ENCODE measurements at regions not wholly inside any gene's neighbourhood (a gene's known extent, or its start where the extent isn't known, plus 50 kb on each side); places are given as distances from the start of the nearest gene placed in this dataset.
A peak's percentile ranks its signal among the peaks of the same experiment; 100 is the strongest.

GRCh38 chr6:26194329-26194701, 107.1 kb downstream of the HFE start:
- intact Hi-C loops (cut with micrococcal nuclease; ENCODE audit: unreplicated experiment) = no loop called here
- H3K4me1 ChIP-seq = peaks cover 10% of the 10 kb centered on the region
- H3K36me3 Mint-ChIP-seq (ENCODE audit: insufficient read depth, unreplicated experiment) = peaks cover 71% of the 10 kb centered on the region
- H3K4me1 Mint-ChIP-seq (ENCODE audit: low read depth, unreplicated experiment) = peaks cover 21% of the 10 kb centered on the region
- CTCF ChIA-PET = no interaction called here
- no peaks in the 10 kb centered on the region for H3K9me3 ChIP-seq
- no peaks in the 10 kb centered on the region for H3K36me3 ChIP-seq (ENCODE audit: control insufficient read depth, insufficient read depth, low read length)
- H3K4me3 Mint-ChIP-seq (ENCODE audit: unreplicated experiment) = peak overlapping the region; percentile 87
- no peaks in the 10 kb centered on the region for H3K9me3 Mint-ChIP-seq (ENCODE audit: unreplicated experiment)
- H3K4me3 ChIP-seq (ENCODE audit: low read depth, low read length) = no peak overlapping the region
- H3K27me3 ChIP-seq (replicated peaks; ENCODE audit: control insufficient read depth, insufficient read depth, low read length) = no peaks in the 10 kb centered on the region
- no peaks in the 10 kb centered on the region for H3K27me3 Mint-ChIP-seq (ENCODE audit: insufficient read depth, unreplicated experiment)
- H3K27ac Mint-ChIP-seq (ENCODE audit: unreplicated experiment) = peak overlapping the region; percentile 99
- POLR2A ChIA-PET = interaction anchor here (0.8 to 7.6 kb wide), 5 partner anchors 11 to 70 kb away, joined by 3 to 115 read pairs (median 9); a partner anchor contains a TSS
- TF ChIP-seq, protein P1, sequence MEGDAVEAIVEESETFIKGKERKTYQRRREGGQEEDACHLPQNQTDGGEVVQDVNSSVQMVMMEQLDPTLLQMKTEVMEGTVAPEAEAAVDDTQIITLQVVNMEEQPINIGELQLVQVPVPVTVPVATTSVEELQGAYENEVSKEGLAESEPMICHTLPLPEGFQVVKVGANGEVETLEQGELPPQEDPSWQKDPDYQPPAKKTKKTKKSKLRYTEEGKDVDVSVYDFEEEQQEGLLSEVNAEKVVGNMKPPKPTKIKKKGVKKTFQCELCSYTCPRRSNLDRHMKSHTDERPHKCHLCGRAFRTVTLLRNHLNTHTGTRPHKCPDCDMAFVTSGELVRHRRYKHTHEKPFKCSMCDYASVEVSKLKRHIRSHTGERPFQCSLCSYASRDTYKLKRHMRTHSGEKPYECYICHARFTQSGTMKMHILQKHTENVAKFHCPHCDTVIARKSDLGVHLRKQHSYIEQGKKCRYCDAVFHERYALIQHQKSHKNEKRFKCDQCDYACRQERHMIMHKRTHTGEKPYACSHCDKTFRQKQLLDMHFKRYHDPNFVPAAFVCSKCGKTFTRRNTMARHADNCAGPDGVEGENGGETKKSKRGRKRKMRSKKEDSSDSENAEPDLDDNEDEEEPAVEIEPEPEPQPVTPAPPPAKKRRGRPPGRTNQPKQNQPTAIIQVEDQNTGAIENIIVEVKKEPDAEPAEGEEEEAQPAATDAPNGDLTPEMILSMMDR (IDR thresholded peaks at IDR 0.05; ENCODE audit: insufficient read depth in 1 of 2, low read depth in 1 of 2, low read length in 1 of 2, severe bottlenecking in 1 of 2, unreplicated experiment in 1 of 2) = no peak
- BruUV-seq (replicated peaks) = no TSS peak
- DNase-seq = no peak

- BruUV-seq (replicated peaks) = no TSS peak
- Mint-ChIP-seq H3K27me3 (ENCODE audit: insufficient read depth, unreplicated experiment) (peaks cover 3% of the 10 kb centered on the region), H3K4me1 (ENCODE audit: low read depth, unreplicated experiment) (peaks cover 27% of the 10 kb centered on the region), H3K36me3 (ENCODE audit: insufficient read depth, unreplicated experiment) (peaks cover 72% of the 10 kb centered on the region), H3K9me3 (ENCODE audit: unreplicated experiment) (no peaks in the 10 kb centered on the region), H3K4me3 (ENCODE audit: unreplicated experiment) (peak overlapping the region; percentile 87), H3K27ac (ENCODE audit: unreplicated experiment) (peak overlapping the region; percentile 99)
- DNase-seq = no peak
- Histone ChIP-seq H3K9me3 (no peaks in the 10 kb centered on the region), H3K4me3 (ENCODE audit: low read depth, low read length) (peak overlapping the region; percentile 63), H3K36me3 (ENCODE audit: control insufficient read depth, insufficient read depth, low read length) (no peaks in the 10 kb centered on the region), H3K4me1 (peaks cover 4% of the 10 kb centered on the region), H3K27me3 (replicated peaks; ENCODE audit: control insufficient read depth, insufficient read depth, low read length) (no peaks in the 10 kb centered on the region)
- TF ChIP-seq, protein P1 (IDR thresholded peaks at IDR 0.05; ENCODE audit: insufficient read depth in 1 of 2, low read depth in 1 of 2, low read length in 1 of 2, severe bottlenecking in 1 of 2, unreplicated experiment in 1 of 2) = no peak
- ChIA-PET CTCF (no interaction called here), POLR2A (interaction anchor here (0.6 to 7.6 kb wide), 10 partner anchors 8 to 1672 kb away, joined by 3 to 142 read pairs (median 6); a partner anchor contains a TSS)
- intact Hi-C loops (cut with micrococcal nuclease; ENCODE audit: unreplicated experiment) = loop anchor here (5.0 kb wide), 5 partner anchors 77 to 1697 kb away; a partner anchor contains a TSS
These were observed 107.7 kb downstream of the HFE start for GRCh38 chr6:26194816-26195375.

- Histone ChIP-seq H3K36me3 (ENCODE audit: control insufficient read depth, insufficient read depth, low read length) (no peaks in the 10 kb centered on the region), H3K4me3 (ENCODE audit: low read depth, low read length) (peak overlapping the region; percentile 63)
- peaks cover 75% of the 10 kb centered on the region for H3K36me3 Mint-ChIP-seq (ENCODE audit: insufficient read depth, unreplicated experiment)
These were observed 108.2 kb downstream of the HFE start for GRCh38 chr6:26195376-26195923.

More at GRCh38 chr6:26195376-26195923, 108.2 kb downstream of the HFE start:
- peak; percentile 83 to 89 for DNase-seq
- ChIA-PET POLR2A (interaction anchor here (0.6 to 7.6 kb wide), 13 partner anchors 9 to 1671 kb away, joined by 3 to 142 read pairs (median 8); a partner anchor contains a TSS), CTCF (no interaction called here)
- no TSS peak for BruUV-seq (replicated peaks)
- Histone ChIP-seq H3K9me3 (no peaks in the 10 kb centered on the region), H3K27me3 (replicated peaks; ENCODE audit: control insufficient read depth, insufficient read depth, low read length) (no peaks in the 10 kb centered on the region), H3K4me1 (no peaks in the 10 kb centered on the region; the same call in 1 of the 2 replicates)
- Mint-ChIP-seq H3K9me3 (ENCODE audit: unreplicated experiment) (no peaks in the 10 kb centered on the region), H3K4me1 (ENCODE audit: low read depth, unreplicated experiment) (peaks cover 27% of the 10 kb centered on the region), H3K27ac (ENCODE audit: unreplicated experiment) (peak overlapping the region; percentile 99), H3K4me3 (ENCODE audit: unreplicated experiment) (peak overlapping the region; percentile 87), H3K27me3 (ENCODE audit: insufficient read depth, unreplicated experiment) (peaks cover 3% of the 10 kb centered on the region)
- intact Hi-C loops (cut with micrococcal nuclease; ENCODE audit: unreplicated experiment) = loop anchor here (5.0 kb wide), 5 partner anchors 77 to 1697 kb away; a partner anchor contains a TSS
- TF ChIP-seq, protein P1 (IDR thresholded peaks at IDR 0.05; ENCODE audit: insufficient read depth in 1 of 2, low read depth in 1 of 2, low read length in 1 of 2, severe bottlenecking in 1 of 2, unreplicated experiment in 1 of 2) = no peak

Measured in Caco-2 (cell line).